Neural cell (in vitro differentiated cells): ENCODE measurements at regions not wholly inside any gene's neighbourhood (a gene's known extent, or its start where the extent isn't known, plus 50 kb on each side); places are given as distances from the start of the nearest gene placed in this dataset.

Experiments
- H2AFZ ChIP-seq: fragments of 200-600, 300-800 bp; sonication (generic), shearing (Covaris generic); 2 replicates; pipeline ENCODE4 v1.6.0; 2014; ENCODE audit warnings: low read depth, mild to moderate bottlenecking, antibody characterized with exemption, low read length, moderate library complexity
- H3F3A ChIP-seq: fragments of 200-600 bp; shearing (Covaris generic); 2 replicates; pipeline ENCODE4 v1.6.1; 2016; ENCODE audit warnings: mild to moderate bottlenecking, moderate library complexity, mixed read lengths, antibody characterized with exemption, low read length; ENCODE audit not compliant: insufficient read depth, poor library complexity, severe bottlenecking
- H3K27ac ChIP-seq: fragments of 200-600, 300-800 bp; sonication (generic), shearing (Covaris generic); 2 replicates; pipeline ENCODE4 v1.5.1; 2014; ENCODE audit warnings: mild to moderate bottlenecking, low read length, moderate library complexity
- H3K27me3 ChIP-seq: fragments of 300-800, 200-600 bp; sonication (generic), shearing (Covaris generic); 2 replicates; pipeline ENCODE4 v1.6.0; 2014; ENCODE audit warnings: mild to moderate bottlenecking, low read depth, low read length, moderate library complexity; ENCODE audit not compliant: insufficient read depth
- H3K36me3 ChIP-seq: fragments of 300-800, 200-600 bp; sonication (generic), shearing (Covaris generic); 2 replicates; pipeline ENCODE4 v1.5.1; 2014; ENCODE audit warnings: mild to moderate bottlenecking, antibody characterized with exemption, low read length, moderate library complexity; ENCODE audit not compliant: insufficient read depth
- H3K4me2 ChIP-seq: fragments of 300-800, 200-600 bp; sonication (generic), shearing (Covaris generic); 2 replicates; pipeline ENCODE4 v1.6.0; 2014; ENCODE audit warnings: mild to moderate bottlenecking, low read length
- H3K4me3 ChIP-seq: fragments of 300-800, 200-600 bp; sonication (generic), shearing (Covaris generic); 2 replicates; pipeline ENCODE4 v1.5.1; 2014; ENCODE audit warnings: mild to moderate bottlenecking, low read length, moderate library complexity
- H3K79me2 ChIP-seq: fragments of 200-600 bp; shearing (Covaris generic); replicated peaks from 2 replicates; pipeline ENCODE4 v1.6.0; 2014; ENCODE audit warnings: mild to moderate bottlenecking, low read length, moderate library complexity; ENCODE audit not compliant: insufficient read depth
- H3K9ac ChIP-seq: fragments of 300-800, 200-600 bp; sonication (generic), shearing (Covaris generic); 2 replicates; pipeline ENCODE4 v1.6.1; 2016; ENCODE audit warnings: mild to moderate bottlenecking, low read length, mixed read lengths
- H3K9me2 ChIP-seq: fragments of 200-600 bp; shearing (Covaris generic); 2 replicates; pipeline ENCODE4 v1.6.1; 2016; ENCODE audit warnings: mild to moderate bottlenecking, low read length, mixed read lengths; ENCODE audit not compliant: insufficient read depth
- H3K9me3 ChIP-seq: fragments of 200-600, 300-800 bp; sonication (generic), shearing (Covaris generic); 2 replicates; pipeline ENCODE4 v1.6.1; 2016; ENCODE audit warnings: mild to moderate bottlenecking, mixed run types, low read length, moderate library complexity, mixed read lengths
- H4K20me1 ChIP-seq: fragments of 200-600 bp; shearing (Covaris generic); 2 replicates; pipeline ENCODE4 v1.6.1; 2016; ENCODE audit warnings: mild to moderate bottlenecking, mixed run types; ENCODE audit not compliant: insufficient read depth
- EP300 ChIP-seq: fragments of 450-650 bp; conservative IDR thresholded peaks from 2 replicates; pipeline ENCODE4 v1.6.1; 2014; ENCODE audit warnings: antibody characterized with exemption, mild to moderate bottlenecking, moderate library complexity; ENCODE audit not compliant: poor library complexity, severe bottlenecking
- EZH2 ChIP-seq: fragments of 200-600, 300-800 bp; shearing (Covaris generic), sonication (generic); IDR thresholded peaks from 2 replicates; pipeline ENCODE4 v1.6.1; 2014; ENCODE audit warnings: antibody characterized with exemption, low read length, borderline replicate concordance, mild to moderate bottlenecking; ENCODE audit not compliant: insufficient read depth, poor library complexity, severe bottlenecking
- MXI1 ChIP-seq: fragments of 450-650 bp; conservative IDR thresholded peaks from 2 replicates; pipeline ENCODE4 v1.6.1; 2014; ENCODE audit warnings: antibody characterized with exemption, mild to moderate bottlenecking; ENCODE audit not compliant: poor library complexity, severe bottlenecking
- POLR2AphosphoS5 ChIP-seq: IDR thresholded peaks from 2 replicates; pipeline ENCODE4 v1.6.1; 2012
- RAD21 ChIP-seq: fragments of 450-650 bp; conservative IDR thresholded peaks from 2 replicates; pipeline ENCODE4 v1.6.1; 2014; ENCODE audit warnings: antibody characterized with exemption, mild to moderate bottlenecking, moderate library complexity
- REST ChIP-seq: IDR thresholded peaks from 2 replicates; pipeline ENCODE4 v1.6.1; 2012; ENCODE audit warnings: borderline replicate concordance
- SMC3 ChIP-seq: fragments of 450-650 bp; conservative IDR thresholded peaks from 2 replicates; pipeline ENCODE4 v1.6.1; 2014; ENCODE audit warnings: antibody characterized with exemption, mild to moderate bottlenecking, moderate library complexity; ENCODE audit not compliant: poor library complexity
- TAF1 ChIP-seq: IDR thresholded peaks from 2 replicates; pipeline ENCODE4 v1.6.1; 2012; ENCODE audit warnings: low read depth
- TF ChIP-seq, protein P1 (sequence below): fragments of 450-650 bp; IDR thresholded peaks from 2 replicates; pipeline ENCODE4 v1.5.1; 2014; ENCODE audit warnings: antibody characterized with exemption, mild to moderate bottlenecking, moderate library complexity; ENCODE audit not compliant: poor library complexity, severe bottlenecking

DNA sequence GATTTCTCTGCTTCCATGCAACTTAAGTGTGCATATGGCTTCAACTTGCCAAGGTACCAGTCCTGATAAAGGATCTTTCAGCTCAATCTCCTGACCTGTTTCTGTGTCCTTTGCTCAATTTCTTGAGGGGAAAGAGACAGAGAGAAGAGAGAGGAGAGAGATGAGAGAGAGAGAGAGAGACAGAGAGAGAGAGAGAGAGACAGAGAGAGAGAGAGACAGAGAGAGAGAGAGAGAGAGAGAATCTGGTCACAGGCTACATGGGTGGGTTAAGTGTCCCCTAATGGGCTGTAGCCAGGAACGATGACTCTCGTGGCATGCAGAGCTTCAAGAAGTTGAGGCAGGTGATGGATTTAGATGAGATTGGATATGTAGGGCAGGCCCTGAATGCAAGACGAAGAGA lies 335.2 kb upstream of the PRKCQ start:
- no peaks in the 10 kb centered on the region for H3K9me2 ChIP-seq
- H3K27me3 ChIP-seq = no peaks in the 10 kb centered on the region
- H3K9ac ChIP-seq = no peak overlapping the region
- no peaks in the 10 kb centered on the region for H3K36me3 ChIP-seq
- TF ChIP-seq RAD21 = no peak
- TF ChIP-seq EZH2 = no peak
- no peak for TF ChIP-seq SMC3
- TF ChIP-seq POLR2AphosphoS5 = no peak
- no peak for TF ChIP-seq MXI1
- TF ChIP-seq EP300 = no peak
- TF ChIP-seq, protein P1, sequence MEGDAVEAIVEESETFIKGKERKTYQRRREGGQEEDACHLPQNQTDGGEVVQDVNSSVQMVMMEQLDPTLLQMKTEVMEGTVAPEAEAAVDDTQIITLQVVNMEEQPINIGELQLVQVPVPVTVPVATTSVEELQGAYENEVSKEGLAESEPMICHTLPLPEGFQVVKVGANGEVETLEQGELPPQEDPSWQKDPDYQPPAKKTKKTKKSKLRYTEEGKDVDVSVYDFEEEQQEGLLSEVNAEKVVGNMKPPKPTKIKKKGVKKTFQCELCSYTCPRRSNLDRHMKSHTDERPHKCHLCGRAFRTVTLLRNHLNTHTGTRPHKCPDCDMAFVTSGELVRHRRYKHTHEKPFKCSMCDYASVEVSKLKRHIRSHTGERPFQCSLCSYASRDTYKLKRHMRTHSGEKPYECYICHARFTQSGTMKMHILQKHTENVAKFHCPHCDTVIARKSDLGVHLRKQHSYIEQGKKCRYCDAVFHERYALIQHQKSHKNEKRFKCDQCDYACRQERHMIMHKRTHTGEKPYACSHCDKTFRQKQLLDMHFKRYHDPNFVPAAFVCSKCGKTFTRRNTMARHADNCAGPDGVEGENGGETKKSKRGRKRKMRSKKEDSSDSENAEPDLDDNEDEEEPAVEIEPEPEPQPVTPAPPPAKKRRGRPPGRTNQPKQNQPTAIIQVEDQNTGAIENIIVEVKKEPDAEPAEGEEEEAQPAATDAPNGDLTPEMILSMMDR = no peak
- TF ChIP-seq REST = no peak
- TF ChIP-seq TAF1 = no peak
- H3K4me2 ChIP-seq = no peak overlapping the region
- no peaks in the 10 kb centered on the region for H3F3A ChIP-seq
- no peaks in the 10 kb centered on the region for H3K79me2 ChIP-seq
- no peak overlapping the region for H3K4me3 ChIP-seq
- no peak overlapping the region for H3K27ac ChIP-seq
- no peaks in the 10 kb centered on the region for H4K20me1 ChIP-seq
- no peak overlapping the region for H2AFZ ChIP-seq
- no peaks in the 10 kb centered on the region for H3K9me3 ChIP-seq

GRCh38 chr10:6912929-6913328 lies 332.9 kb upstream of the PRKCQ start:
- Histone ChIP-seq H3K79me2 (no peaks in the 10 kb centered on the region), H3K9me2 (no peaks in the 10 kb centered on the region), H4K20me1 (no peaks in the 10 kb centered on the region), H3K27me3 (no peaks in the 10 kb centered on the region), H3K36me3 (no peaks in the 10 kb centered on the region), H3F3A (no peaks in the 10 kb centered on the region), H3K9me3 (no peaks in the 10 kb centered on the region), H3K4me2 (no peak overlapping the region), H3K27ac (no peak overlapping the region), H3K4me3 (no peak overlapping the region), H3K9ac (no peak overlapping the region), H2AFZ (no peak overlapping the region)
- TF ChIP-seq RAD21 (no peak), POLR2AphosphoS5 (no peak), SMC3 (no peak), EP300 (no peak), REST (no peak), MXI1 (no peak), EZH2 (no peak), TAF1 (no peak)
